Ovary (tissue), 7 donors: ENCODE measurements at regions not wholly inside any gene's neighbourhood (a gene's known extent, or its start where the extent isn't known, plus 50 kb on each side); places are given as distances from the start of the nearest gene placed in this dataset.

Experiments
- DNase-seq, 5 donors: peaks; one replicate each; pipeline ENCODE4 v3.0.0-alpha.2; 2019 to 2020
- H3K27ac ChIP-seq, 2 donors: fragments of 200-600 bp; one replicate each; pipeline versions ENCODE4 v1.5.1 to v1.8.0; 2019 to 2022
- H3K27me3 ChIP-seq: fragments of 200-600 bp; one replicate; pipeline ENCODE4 v1.8.0; 2022
- H3K36me3 ChIP-seq: fragments of 200-600 bp; sonication (generic); one replicate; pipeline ENCODE4 v1.5.1; 2019
- H3K4me1 ChIP-seq: one replicate; pipeline ENCODE4 v1.8.1; 2013; ENCODE audit warnings: mild to moderate bottlenecking, moderate library complexity; ENCODE audit not compliant: insufficient read depth
- H3K4me3 ChIP-seq: fragments of 200-600 bp; sonication (generic); one replicate; pipeline ENCODE4 v1.5.1; 2017
- H3K9me3 ChIP-seq, 2 donors: fragments of 200-600 bp in 1 of 2; sonication (generic) in 1 of 2; one replicate each; pipeline versions ENCODE4 v1.5.1 to v1.8.1; 2013 to 2019; ENCODE audit warnings: mild to moderate bottlenecking in 1 of 2, moderate library complexity in 1 of 2
- CTCF ChIP-seq, 3 donors: fragments of 450-650 bp in 2 of 3; fragments of 200-600 bp in 1 of 3; IDR thresholded peaks; one replicate each; pipeline versions ENCODE4 v1.5.1 to v1.8.0; 2016 to 2022; ENCODE audit warnings: antibody characterized with exemption in 3 of 3, mild to moderate bottlenecking in 1 of 3
- EP300 ChIP-seq: sonication (generic); formaldehyde crosslinking; IDR thresholded peaks from one replicate; pipeline ENCODE4 v1.6.1; 2017; ENCODE audit warnings: antibody characterized with exemption
- POLR2A ChIP-seq: fragments of 450-650 bp; IDR thresholded peaks from one replicate; pipeline ENCODE4 v1.6.1; 2017; ENCODE audit warnings: antibody characterized with exemption, mild to moderate bottlenecking, moderate library complexity
- WGBS, 3 donors: extraction: QIAGEN DNeasy Blood & Tissue Kit in 1 of 3; methylation state at CpG; one replicate each; pipeline versions ENCODE4 v1.1.5 to v1.1.7; 2013 to 2017; 5-methylcytosine and 5-hydroxymethylcytosine counted together
- intact Hi-C, 4 donors: fragments of 100-400 bp; cut with DNase I; formaldehyde crosslinking; loops; one replicate each; pipeline versions ENCODE4 v1.11.0 to v1.15.1; 2022 to 2023
- donor health status: DM: no; HTN: no; CAD: no; lungs with moderate emphysema.
- donor health status: DM: no; HTN: no; CAD: no.
- donor health status: Bipolar disorder and iron deficiency.
- donor health status: DM: no; HTN: no; CAD: no.
- donor health status: DM: yes; HTN: yes; CAD: no.

DNA sequence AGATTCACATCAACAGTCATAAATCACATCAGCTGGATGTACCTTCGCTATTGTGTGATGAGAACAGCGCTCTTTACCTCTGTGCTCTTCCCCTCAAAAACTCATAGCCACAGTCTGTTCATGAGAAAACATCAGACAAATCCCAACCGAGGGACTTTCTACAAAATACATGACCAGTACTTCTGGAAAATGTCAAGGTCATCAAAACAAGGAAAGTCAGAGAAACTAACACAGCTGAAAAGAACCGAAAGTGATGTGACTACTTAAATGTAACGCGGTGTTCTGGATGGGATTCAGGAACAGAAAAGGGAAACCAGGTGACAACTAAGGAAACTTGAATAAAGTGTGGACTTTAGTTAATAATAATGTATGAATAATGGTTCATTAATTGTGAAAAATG is 112.0 kb upstream of the CBLN4 start:
- Histone ChIP-seq H3K27ac (no peak overlapping the region), H3K27me3 (no peaks in the 10 kb centered on the region), H3K36me3 (no peaks in the 10 kb centered on the region), H3K9me3 (no peaks in the 10 kb centered on the region), H3K4me1 (peaks cover 2% of the 10 kb centered on the region), H3K4me3 (no peak overlapping the region)
- intact Hi-C loops, result no loop called here
- TF ChIP-seq EP300, result no peak
- TF ChIP-seq CTCF (IDR thresholded peaks at IDR 0.05), result no peak
- no peak for TF ChIP-seq POLR2A
- DNase-seq, result no peak
- 18 to 35% (median 20%) methylated on average over 6 of the region's 6 CpGs for WGBS, 3 donors

- Histone ChIP-seq H3K4me3 (no peak overlapping the region), H3K27ac (no peak overlapping the region), H3K4me1 (peaks cover 2% of the 10 kb centered on the region), H3K27me3 (no peaks in the 10 kb centered on the region), H3K36me3 (no peaks in the 10 kb centered on the region), H3K9me3 (no peaks in the 10 kb centered on the region)
- no peak for DNase-seq
- no peak for TF ChIP-seq POLR2A
- intact Hi-C loops, result no loop called here
- 54 to 77% (median 67%) methylated on average over 1 of the region's 1 CpG for WGBS, 3 donors
These were observed 116.5 kb upstream of the CBLN4 start for GRCh38 chr20:56121850-56122249.

- Histone ChIP-seq H3K36me3 (no peaks in the 10 kb centered on the region), H3K9me3 (no peaks in the 10 kb centered on the region), H3K4me1 (no peaks in the 10 kb centered on the region), H3K27me3 (no peaks in the 10 kb centered on the region), H3K4me3 (no peak overlapping the region), H3K27ac (no peak overlapping the region)
- no peak for DNase-seq
- TF ChIP-seq POLR2A, result no peak
- no peak for TF ChIP-seq CTCF (IDR thresholded peaks at IDR 0.05)
- no peak for TF ChIP-seq EP300
- intact Hi-C loops, result no loop called here
- WGBS, 3 donors, result 3 to 4% (median 3%) methylated on average over 4 of the region's 4 CpGs
These were observed 104.8 kb upstream of the MC3R start for GRCh38 chr20:56143759-56144158.

DNA sequence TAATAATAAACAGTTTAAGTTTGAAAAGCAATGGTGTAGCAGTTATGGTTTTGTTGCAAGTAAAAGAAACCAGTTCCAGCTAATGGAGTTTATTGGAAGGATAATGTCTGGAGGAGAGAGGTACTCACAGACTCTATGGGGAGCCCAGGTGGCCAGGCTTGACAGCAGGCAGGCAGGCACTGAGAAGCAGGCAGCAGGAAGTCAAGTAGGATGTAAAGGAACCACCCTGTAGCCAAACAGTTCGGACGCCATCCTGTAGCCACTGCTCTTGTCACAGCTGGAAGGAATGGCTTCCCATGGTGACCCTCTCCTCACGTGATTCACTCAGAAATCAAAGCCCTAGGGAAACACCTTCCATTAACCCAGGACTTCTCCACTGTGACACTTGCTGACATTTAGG is 96.7 kb upstream of the MC3R start:
- TF ChIP-seq CTCF (IDR thresholded peaks at IDR 0.05) (no peak), POLR2A (no peak), EP300 (no peak)
- H3K27me3 ChIP-seq, result no peaks in the 10 kb centered on the region
- intact Hi-C loops, result no loop called here
- H3K4me1 ChIP-seq, result no peaks in the 10 kb centered on the region
- no peaks in the 10 kb centered on the region for H3K36me3 ChIP-seq
- WGBS, 3 donors, result 81 to 85% (median 82%) methylated on average over 3 of the region's 3 CpGs
- no peak overlapping the region for H3K27ac ChIP-seq
- no peaks in the 10 kb centered on the region for H3K9me3 ChIP-seq
- no peak for DNase-seq
- H3K4me3 ChIP-seq, result no peak overlapping the region

DNA sequence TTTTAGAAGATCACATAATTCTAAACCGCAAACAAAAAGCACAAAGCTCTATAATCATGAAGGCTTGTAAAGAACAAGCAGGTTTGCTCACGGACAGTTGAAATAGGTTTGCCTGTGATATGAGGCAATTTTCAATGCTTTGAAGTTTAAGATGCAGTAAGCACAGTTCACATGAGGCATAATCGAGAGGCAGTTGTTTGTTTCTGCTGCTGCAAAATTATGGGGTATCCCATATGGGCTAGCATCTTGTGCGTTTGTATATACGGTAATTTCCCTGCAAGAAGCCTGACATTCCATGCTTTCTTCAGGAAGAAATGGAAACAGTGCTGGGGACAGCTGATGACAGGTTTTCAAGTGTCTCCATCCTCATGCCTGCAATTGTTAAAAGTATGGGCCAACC is 94.6 kb upstream of the MC3R start:
- Histone ChIP-seq H3K36me3 (no peaks in the 10 kb centered on the region), H3K9me3 (no peaks in the 10 kb centered on the region), H3K4me3 (no peak overlapping the region), H3K27ac (no peak overlapping the region), H3K4me1 (peaks cover 2% of the 10 kb centered on the region), H3K27me3 (no peaks in the 10 kb centered on the region)
- 71 to 93% (median 92%) methylated on average over 5 of the region's 5 CpGs for WGBS, 3 donors
- TF ChIP-seq POLR2A (no peak), CTCF (IDR thresholded peaks at IDR 0.05) (no peak), EP300 (no peak)
- intact Hi-C loops, result no loop called here
- no peak for DNase-seq
